ENCODE measurements at regions not wholly inside any gene's neighbourhood (a gene's known extent, or its start where the extent isn't known, plus 50 kb on each side); places are given as distances from the start of the nearest gene placed in this dataset.

- no peak overlapping the region for H3K27ac Mint-ChIP-seq
- no peak for ATAC-seq (ENCODE audit: poor library complexity)
- H3K27ac ChIP-seq (ENCODE audit: low read depth in 1 of 2, low read length in 2 of 2), result no peak overlapping the region
Measured at GRCh38 chr4:141783770-141784169, 147.4 kb downstream of the IL15 start.

GRCh38 chr4:141786946-141787345, 150.6 kb downstream of the IL15 start:
- intact Hi-C loops (cut with DNase I, micrococcal nuclease), result no loop called here
- H3K27me3 Mint-ChIP-seq, result peaks cover 5% of the 10 kb centered on the region
- POLR2A ChIA-PET, result no interaction called here

More at GRCh38 chr4:141783770-141784169, 147.4 kb downstream of the IL15 start:
- Histone ChIP-seq H3K4me1 (ENCODE audit: insufficient read depth, low read length) (no peaks in the 10 kb centered on the region), H3K36me3 (ENCODE audit: insufficient read depth, low read length) (no peaks in the 10 kb centered on the region), H3K9me3 (ENCODE audit: control insufficient read depth in 1 of 2, insufficient read depth in 1 of 2, low read length in 2 of 2) (no peaks in the 10 kb centered on the region), H3K27me3 (ENCODE audit: control insufficient read depth in 1 of 2, insufficient read depth in 2 of 2, low read length in 2 of 2) (no peaks in the 10 kb centered on the region), H3K4me3 (ENCODE audit: low read length) (no peak overlapping the region)
- Mint-ChIP-seq H3K4me3 (no peak overlapping the region), H3K4me1 (ENCODE audit: low read depth) (no peaks in the 10 kb centered on the region), H3K9me3 (no peaks in the 10 kb centered on the region), H3K27me3 (no peaks in the 10 kb centered on the region), H3K36me3 (ENCODE audit: low read depth) (no peaks in the 10 kb centered on the region)
- intact Hi-C loops (cut with DNase I, micrococcal nuclease), result no loop called here
- DNase-seq, result no peak
- ChIA-PET CTCF (no interaction called here), POLR2A (no interaction called here)
- TF ChIP-seq CTCF (IDR thresholded peaks at IDR 0.05), result no peak

GRCh38 chr4:141788169-141788915, 152.0 kb downstream of the IL15 start:
- H3K27ac Mint-ChIP-seq, result no peak overlapping the region
- no peaks in the 10 kb centered on the region for H3K4me1 Mint-ChIP-seq (ENCODE audit: low read depth)
- no peak overlapping the region for H3K4me3 Mint-ChIP-seq
- no peaks in the 10 kb centered on the region for H3K36me3 Mint-ChIP-seq (ENCODE audit: low read depth)
- H3K9me3 ChIP-seq (ENCODE audit: control insufficient read depth in 1 of 2, insufficient read depth in 1 of 2, low read length in 2 of 2), result no peaks in the 10 kb centered on the region
- ATAC-seq (ENCODE audit: poor library complexity), result no peak
- H3K27me3 ChIP-seq (ENCODE audit: control insufficient read depth in 1 of 2, insufficient read depth in 2 of 2, low read length in 2 of 2), result no peaks in the 10 kb centered on the region
- H3K9me3 Mint-ChIP-seq, result no peaks in the 10 kb centered on the region
- no peak overlapping the region for H3K4me3 ChIP-seq (ENCODE audit: low read length)
- no peak overlapping the region for H3K27ac ChIP-seq (ENCODE audit: low read depth in 1 of 2, low read length in 2 of 2)
- ChIA-PET CTCF (no interaction called here), POLR2A (no interaction called here)
- TF ChIP-seq CTCF (IDR thresholded peaks at IDR 0.05), result no peak
- DNase-seq, result no peak
- intact Hi-C loops (cut with DNase I, micrococcal nuclease), result no loop called here
- peaks cover 5% of the 10 kb centered on the region for H3K27me3 Mint-ChIP-seq
- no peaks in the 10 kb centered on the region for H3K36me3 ChIP-seq (ENCODE audit: insufficient read depth, low read length)
- no peaks in the 10 kb centered on the region for H3K4me1 ChIP-seq (ENCODE audit: insufficient read depth, low read length)

More at GRCh38 chr4:141786946-141787345, 150.6 kb downstream of the IL15 start:
- Histone ChIP-seq H3K4me1 (ENCODE audit: insufficient read depth, low read length) (no peaks in the 10 kb centered on the region), H3K27me3 (ENCODE audit: control insufficient read depth in 1 of 2, insufficient read depth in 2 of 2, low read length in 2 of 2) (no peaks in the 10 kb centered on the region), H3K4me3 (ENCODE audit: low read length) (no peak overlapping the region), H3K27ac (ENCODE audit: low read depth in 1 of 2, low read length in 2 of 2) (no peak overlapping the region), H3K9me3 (ENCODE audit: control insufficient read depth in 1 of 2, insufficient read depth in 1 of 2, low read length in 2 of 2) (no peaks in the 10 kb centered on the region), H3K36me3 (ENCODE audit: insufficient read depth, low read length) (no peaks in the 10 kb centered on the region)
- ATAC-seq (ENCODE audit: poor library complexity), result no peak
- Mint-ChIP-seq H3K27ac (no peak overlapping the region), H3K4me3 (no peak overlapping the region), H3K9me3 (no peaks in the 10 kb centered on the region), H3K4me1 (ENCODE audit: low read depth) (no peaks in the 10 kb centered on the region), H3K36me3 (ENCODE audit: low read depth) (no peaks in the 10 kb centered on the region)
- no peak for DNase-seq
- TF ChIP-seq CTCF (IDR thresholded peaks at IDR 0.05), result no peak
- CTCF ChIA-PET, result no interaction called here
